ENCODE measurements at regions not wholly inside any gene's neighbourhood (a gene's known extent, or its start where the extent isn't known, plus 50 kb on each side); places are given as distances from the start of the nearest gene placed in this dataset.

DNA sequence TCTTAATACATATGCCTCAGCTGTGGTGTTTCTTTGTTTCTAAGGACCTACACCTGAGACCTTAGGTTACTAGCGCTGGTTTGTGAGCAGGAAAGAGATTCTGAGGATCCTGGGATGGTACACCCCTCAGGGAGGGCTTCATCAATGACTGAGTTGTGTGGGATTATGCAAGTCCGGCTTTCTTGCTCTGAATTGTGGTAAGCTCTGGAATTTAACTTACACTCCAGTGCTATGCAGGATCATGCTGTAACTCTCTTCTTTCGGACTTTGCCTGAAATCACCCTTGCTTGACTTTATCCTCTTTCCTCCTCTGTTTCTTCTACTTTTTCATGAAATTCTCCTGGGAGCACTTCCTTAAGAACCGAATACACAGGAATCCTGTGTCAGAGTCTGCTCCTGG, 431.5 kb upstream of the BOD1L1 start:
- no peak for DNase-seq

DNA sequence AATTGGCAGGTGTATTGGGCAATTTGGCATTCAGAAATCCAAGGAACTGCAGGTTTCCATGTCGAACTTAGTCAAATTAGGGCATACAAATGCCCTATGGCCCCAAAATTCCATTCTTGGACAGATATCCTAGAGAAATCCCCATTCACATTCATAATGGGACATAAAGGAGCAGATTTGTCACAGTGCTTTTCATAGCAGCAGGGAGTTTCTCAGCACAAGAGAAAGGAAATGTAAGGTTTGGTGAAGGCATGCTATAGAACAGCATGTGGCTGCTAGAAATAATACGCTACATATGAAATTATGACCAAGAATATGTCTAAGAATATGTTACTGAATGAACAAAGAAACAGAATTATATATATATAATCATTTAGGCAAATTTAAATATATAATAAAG, 437.5 kb upstream of the BOD1L1 start:
- no peak for DNase-seq

DNA sequence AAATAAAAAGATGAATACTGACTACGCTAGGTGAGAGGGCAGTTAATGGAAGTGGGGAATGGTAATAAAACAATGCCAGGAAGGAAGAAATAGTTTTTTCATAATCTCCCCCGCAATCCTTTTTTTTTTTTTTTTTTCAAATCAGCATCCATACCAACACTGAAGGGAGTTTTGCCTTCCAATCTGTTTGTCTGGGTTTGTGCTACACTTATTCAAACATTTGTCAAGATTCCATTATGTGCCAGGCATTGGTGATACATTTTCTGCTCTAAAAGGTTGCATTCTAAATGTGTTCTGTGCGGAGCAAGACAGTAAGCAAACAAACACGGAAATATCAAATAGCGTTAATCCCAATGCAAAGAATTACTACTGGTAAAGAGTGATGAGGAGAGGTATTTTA, 437.9 kb upstream of the BOD1L1 start:
- DNase-seq: no peak

DNA sequence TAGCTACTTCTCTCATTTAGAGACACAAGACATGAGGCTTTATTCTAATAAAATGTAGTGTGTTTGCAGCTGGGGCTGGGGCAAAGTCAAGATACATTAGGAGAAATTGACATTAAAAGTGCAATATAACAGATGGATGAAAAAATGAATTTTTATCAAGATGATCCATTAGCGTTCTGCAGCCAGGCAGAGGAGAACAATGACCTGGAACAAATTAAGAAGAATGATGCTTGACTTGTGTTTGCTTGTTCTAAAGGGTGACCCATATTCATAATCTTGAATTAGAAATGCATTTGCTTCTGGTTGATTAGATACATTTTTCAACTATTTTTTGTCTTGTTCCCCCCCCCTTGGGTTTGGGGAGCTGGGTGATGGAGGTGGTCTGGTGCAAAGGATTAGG, 439.5 kb upstream of the BOD1L1 start:
- DNase-seq: no peak

DNA sequence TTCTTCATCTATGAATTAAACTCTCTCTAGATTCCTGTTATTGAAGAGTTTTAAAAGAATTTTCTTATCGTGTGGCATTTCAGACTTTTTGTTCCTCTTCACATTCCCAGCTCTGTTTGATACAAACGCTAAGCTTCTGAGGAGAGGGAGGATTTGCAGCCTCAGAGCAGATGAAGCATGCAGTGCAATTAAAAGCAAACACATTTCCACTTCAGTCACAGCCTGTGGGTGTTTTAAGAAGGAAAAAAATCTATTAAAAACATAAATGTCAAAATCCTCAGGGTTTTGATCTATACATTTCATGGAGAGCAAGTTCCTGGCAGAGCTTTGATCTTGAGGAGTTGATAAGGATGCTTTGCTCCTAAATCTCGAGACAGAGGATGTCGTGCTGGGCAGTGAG, 442.4 kb upstream of the BOD1L1 start:
- no peak for DNase-seq

DNA sequence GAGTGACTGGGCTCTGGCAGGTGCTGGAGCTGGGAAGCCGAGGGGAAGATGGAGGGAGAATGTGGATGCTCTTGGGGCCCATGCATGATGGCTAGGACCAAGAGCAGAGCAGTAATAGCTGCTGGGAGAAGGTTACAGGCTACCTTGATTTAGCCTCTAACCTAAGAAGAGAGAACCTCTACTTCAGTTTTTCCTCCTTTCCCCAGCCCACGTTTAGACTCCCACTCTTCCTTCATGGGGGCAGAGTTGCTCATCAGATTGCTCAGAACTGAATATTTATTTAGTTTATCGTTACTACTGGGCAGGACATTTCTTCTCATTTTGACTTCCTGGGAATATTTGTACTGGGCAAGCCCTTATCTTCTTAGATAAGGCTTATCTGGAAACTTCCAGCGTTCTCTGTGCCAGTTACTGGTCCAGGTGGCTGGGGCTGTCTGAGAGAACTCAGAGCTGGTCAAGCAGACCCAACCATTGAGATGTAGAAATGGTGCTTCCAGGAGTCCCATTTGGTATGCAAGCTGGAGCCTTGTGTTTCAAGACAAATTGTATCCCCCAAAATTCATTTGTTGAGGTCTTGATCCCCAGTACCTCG, 442.9 kb upstream of the BOD1L1 start:
- DNase-seq: no peak

DNA sequence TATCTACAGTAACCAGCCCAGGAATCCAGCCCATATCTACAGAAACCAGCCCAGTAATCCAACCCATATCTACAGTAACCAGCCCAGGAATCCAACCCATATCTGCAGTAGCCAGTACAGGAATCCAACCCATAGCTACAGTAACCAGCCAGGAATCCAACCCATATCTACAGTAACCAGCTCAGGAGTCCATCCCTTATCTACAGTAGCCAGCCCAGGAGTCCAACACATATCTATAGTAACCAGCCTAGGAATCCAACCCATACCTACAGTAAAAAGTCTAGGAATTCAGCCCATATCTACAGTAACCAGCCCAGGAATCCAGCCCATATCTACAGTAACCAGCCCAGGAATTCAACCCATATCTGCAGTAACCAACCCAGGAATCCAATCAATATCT, 445.0 kb upstream of the BOD1L1 start:
- no peak for DNase-seq

DNA sequence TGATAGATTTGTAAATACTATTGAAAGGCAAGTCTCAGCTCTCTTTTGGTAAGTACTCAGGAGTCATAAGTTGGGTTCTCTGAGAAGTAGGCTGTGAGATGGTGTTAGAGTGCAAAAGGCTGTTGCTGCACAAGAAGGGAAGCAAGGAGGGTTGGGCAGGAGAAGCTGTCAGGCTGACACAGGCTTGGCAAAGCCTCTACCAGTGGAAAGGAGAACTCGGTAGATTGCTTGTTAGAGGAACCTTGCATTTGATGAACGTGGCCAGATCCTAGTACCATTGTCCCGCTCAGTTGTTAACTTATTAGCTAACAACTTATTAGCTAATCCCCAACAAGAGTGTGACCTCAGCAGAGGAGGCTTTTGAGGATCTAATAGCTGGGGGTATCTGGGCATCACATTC, 449.3 kb upstream of the BOD1L1 start:
- no peak for DNase-seq

DNA sequence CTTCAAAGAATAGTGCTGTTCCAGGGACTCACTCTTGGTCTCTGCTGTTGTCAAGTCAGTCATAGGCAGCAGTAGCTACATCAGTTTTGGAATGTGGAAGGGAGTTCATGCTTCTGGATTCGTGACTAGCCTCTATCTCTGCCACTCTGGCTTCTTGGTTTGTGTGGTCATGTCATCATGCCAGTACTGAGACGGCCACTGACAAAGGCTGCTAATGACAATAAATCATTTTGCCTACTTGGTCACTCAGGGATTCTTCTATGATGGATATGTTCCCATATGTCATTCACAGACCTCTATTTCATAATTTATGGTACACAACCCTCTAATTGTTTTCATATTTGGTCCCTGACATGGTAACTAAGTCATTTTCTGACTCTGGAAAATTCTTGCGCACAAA, 450.8 kb upstream of the BOD1L1 start:
- DNase-seq: no peak

DNA sequence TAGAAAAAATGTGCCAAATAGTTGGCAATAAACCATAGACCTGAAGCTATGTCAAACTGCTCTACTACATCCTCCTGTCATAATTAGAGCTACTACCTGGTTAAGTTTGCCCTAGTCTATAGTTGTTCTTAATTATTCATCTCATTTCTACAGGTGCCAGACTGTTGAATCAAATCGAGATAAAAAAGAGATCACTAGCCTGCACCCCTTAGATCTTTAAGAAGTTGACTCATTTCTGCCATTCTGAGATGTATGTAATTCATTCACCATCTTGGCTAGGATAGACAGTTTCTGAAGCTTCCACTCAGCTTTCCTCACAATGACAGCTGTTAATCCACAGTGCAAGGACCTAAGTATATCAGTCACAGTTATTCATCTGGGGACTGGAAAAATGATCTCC, 452.1 kb upstream of the BOD1L1 start:
- no peak for DNase-seq

DNA sequence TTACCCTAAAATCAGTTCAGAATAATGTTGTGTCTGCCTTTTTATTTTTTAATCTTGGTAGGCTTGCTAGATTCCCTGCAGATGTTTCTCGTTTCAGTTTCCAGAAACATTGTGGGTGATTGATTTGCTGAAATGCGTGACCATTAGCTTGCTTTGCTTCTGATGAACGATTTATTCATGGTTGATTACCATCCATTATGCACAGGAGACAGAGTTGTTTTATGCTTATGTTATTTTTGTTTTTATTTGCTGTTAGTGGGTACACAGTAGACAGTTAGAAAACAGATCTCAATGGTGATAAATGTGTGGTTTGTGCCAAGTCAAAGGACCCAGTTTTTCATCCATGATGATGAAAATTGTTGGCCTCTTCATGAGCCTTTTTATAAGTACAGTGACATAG, 455.6 kb upstream of the BOD1L1 start:
- no peak for DNase-seq

DNA sequence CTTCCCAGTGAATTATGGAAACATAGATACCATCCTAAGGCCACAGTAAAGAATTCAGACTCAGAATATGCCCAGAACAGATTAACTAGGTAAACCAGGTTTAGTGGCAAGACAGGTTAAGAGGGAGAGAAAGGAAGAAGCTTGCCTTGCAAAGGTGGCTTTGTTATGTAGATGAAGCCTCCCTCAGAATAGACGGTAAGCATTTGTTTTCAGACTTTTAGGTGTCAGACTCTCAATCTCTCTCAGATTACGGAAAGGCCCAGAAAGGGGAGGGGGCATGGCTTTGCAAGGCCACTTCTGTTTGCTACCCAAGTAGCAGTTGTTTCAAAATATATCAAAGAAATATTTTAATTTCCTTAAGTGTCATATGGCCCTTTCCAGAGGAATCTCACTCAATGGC, 457.1 kb upstream of the BOD1L1 start:
- DNase-seq: no peak

DNA sequence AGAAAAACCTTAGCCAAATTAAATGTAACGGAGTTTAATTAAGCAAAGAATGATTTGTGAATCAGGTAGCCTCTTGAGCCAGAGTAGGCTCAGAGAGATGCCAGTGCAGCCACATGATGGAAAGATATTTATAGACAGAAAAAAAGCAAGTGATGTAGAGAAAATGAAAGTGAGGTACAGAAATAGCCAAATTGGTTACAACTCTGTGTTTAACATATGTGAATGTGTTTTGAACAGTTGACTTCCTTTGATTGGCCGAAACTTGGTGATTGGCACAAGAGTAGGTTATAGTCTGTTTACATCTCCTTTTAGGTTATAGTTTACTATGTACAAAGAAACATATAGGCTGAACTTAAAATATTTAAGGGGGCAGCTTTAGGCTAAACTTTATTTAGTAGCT, 459.9 kb upstream of the BOD1L1 start:
- DNase-seq: no peak

DNA sequence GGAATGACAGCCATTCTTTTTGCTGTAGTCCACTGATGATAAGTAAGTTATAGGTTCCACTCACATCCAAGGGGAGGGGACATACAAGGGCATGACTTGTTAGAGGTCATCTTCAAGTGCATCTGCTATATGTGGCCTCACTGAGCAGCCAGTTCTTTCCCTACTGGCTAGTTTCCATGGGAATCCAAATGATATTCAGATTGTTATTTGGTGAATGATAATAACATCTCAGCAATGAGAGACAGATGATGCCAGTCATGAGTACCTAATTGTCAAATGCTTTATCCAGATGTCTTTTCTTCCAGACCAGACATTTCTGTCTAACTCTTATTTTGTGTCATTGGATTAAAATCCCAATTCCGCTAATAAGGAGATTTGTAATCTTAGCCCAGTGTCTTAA, 460.4 kb upstream of the BOD1L1 start:
- no peak for DNase-seq

DNA sequence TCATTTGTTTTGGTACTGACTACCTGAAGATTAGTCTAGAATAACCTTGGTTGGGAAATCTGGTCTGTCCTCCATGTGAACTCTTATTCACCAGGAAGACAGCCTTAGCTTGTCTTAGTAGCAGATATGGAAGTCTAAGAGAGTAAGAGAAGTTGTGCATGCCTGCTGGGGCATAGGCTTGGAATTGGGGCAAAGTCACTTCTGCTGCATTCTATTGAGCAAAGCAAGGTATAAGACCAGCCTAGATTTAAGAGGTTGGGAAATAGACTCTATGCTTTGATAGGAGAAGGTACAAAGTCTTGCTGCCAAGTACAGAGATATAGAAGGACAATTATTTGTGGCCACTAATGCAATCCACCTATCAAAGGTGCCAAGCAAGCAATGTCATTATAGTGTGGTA, 464.0 kb upstream of the BOD1L1 start:
- no peak for DNase-seq

DNA sequence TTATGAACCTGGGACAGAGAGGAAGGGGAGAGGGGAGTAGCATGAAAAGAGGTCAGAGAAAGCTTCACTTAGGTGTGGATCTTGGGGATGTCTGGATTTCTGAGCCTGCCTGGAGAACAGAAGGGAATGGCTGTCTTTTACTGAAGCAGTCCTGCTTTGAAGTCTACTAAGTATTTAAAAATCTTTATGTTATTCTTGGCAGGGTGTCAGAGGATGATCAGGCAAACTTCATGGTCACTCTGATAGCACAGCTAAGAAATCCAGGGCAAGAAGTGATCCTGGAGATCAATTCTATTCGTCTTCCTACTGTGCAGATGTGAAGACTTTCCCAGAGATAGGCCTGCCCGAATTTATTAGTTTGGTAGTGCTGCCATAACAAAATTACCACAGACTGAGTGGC, 464.4 kb upstream of the BOD1L1 start:
- no peak for DNase-seq

DNA sequence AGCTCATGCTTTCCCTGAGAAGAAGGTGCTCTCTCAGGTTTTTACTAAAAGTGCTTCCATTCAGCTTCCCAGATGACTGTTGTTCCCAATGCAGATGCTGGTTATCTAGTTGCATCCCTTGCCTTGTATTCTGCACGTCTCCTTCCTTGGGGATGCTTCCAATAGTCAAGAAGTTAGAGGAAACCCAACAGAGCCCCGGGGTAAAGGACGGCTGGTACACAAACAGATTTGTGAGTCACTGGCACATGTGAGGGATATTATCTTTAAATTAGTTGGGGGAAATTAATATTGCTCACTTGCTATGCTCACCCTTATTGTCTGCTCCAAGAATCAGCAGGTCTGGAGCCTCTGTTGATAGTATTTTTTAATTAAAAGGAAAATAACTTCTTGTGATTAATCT, 465.2 kb upstream of the BOD1L1 start:
- DNase-seq: no peak

DNA sequence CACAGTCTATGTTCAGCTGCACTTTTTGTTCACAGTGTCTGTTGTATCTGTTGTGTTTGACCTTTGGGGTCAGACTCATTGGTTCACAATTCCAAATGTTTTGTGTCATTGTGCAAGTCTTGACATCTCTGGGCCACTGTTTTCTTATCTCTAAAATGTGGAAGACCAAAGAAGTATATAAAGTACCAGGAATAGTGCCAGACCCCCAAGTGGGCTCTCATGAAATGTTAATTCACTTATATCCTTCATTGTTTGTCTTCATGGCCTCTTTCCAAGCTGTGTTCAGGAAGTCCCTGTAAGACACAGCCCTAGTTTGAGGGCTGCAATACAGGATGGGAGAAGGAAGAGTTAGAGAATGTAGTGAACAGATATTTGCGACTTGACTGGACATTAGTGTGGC, 468.3 kb upstream of the BOD1L1 start:
- DNase-seq: no peak

DNA sequence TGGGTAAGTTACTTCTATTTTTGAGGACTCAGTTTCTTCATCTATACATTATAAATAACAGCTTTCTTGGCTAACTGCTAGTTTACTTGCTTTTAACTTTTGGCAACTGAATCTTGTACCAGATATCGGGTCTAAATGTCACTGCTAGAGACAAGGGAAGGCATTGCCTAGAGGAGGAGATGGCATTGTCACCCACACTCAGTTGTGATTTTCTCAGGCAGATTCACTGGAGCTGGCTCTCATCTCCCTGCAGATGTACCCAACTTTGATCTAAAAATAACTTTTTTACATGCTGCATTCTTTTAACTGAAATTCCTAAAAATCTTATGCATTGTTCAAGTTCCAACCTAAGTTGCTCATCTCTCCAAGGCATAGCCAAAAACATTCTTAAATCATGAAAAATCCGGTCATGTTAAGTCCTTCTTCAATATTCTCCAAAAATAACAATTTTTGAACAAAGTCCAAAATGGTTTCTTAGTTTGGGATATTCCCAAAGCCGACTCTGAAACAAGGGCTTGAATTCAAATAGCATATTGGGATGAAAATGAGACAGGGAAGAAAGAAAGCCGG, 469.0 kb upstream of the BOD1L1 start:
- no peak for DNase-seq

DNA sequence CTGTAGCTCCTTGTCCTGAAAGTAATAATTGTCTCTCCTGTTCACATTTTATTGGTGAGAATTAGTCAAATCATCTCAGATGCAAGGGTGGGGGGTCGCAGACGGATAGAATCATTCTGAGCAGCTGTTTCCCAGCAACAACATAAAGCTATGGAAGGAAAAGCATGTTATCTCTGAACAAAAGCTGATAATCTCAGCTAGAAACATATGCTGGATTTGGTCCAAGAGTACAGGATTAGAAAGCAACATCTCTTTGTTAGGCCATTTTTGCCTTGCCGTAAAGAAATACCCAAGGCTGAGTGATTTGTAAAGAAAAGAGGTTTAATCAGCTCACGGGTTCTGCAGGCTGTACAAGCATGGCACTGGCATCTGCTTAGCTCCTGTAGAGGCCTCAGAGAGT, 472.8 kb upstream of the BOD1L1 start:
- no peak for DNase-seq

DNA sequence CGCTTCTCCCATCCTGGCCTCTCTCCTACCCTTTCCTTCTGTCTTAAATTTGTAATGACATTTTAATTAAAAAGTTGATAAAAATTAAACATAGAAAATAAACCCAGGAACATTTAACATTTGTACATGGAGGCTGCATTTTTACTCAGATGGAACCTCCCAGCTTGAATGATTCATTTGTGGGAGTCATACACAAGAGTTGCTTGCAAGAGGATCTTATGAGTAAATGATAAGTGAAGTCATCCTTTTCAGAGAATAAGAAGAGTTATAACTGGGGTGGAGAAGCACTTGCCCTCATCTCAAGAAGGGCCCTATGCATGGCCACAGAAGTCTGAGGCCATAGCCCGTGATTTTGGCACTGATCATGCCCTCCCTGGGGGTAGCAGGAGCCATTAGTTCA, 482.9 kb upstream of the BOD1L1 start:
- DNase-seq: no peak

DNA sequence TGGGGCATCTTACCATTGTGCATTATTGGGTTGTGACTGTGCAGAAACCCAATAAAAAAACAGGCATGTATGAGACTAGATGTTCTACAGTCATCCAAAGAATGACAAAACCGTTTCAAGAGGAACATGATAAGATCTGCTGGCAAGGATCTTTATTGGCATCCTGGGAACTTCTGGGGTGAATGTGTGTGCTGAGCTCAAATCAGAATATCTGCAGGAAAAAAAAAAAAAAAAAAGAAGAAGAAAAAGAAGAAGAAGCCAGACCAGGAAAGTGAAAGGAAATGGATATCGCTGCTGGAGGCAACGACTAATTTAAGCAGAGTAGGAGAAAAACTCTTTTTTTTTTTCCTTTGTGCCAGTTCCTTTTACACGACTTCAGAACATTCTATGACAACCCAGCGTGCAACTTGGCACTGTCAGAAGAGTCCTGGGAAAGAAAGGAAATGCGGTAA, 484.2 kb upstream of the BOD1L1 start:
- no peak for DNase-seq

DNA sequence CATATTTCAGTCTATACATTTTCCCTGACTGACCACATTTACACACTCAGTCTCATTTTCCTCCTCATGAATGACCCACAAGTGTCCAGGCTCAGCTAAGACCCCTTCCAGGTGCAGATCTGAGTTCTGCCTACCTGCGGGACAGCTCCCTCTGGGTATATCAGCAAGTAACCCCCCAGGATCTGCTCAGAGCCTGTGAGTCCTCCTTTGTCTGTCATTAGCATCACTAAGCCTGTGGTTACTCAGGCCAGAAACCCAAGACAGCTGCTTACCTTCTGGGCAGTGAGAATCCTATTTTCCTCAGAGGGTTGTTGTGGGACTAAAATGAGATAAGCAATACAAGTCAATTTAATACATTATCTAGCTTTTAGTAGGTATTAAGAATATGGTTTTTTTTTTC, 487.6 kb upstream of the BOD1L1 start:
- no peak for DNase-seq

DNA sequence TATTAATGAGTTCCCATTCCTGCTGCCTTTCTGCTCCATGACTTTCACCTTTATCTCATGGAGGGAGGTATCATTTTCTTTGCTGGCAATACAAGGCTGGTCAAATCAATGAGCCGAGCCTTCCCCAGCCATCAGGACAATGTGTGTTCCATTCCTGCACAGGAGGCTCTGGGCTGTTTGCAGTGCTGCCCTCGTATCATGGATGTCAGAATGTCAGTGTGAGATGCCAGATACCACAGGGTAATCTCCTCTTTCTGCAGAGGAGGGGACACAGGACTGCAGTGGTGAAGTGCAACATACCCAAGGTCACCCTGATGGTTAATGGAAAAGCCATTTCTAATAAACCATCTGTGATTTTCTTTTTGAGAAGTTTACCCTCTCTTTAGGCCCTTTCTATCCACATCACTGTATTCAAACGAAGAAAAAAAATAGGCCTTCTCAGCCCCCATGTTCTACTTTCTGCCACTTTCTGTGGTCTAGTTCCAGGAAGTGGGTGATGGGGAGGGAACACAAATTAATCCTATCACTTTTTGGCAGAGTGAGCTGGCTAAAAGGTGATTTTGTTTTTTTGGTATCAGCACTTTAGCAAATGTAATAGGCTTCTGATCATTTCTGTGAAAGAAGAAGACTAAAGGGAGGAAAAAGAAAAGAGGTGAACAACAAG, 490.2 kb upstream of the BOD1L1 start:
- DNase-seq: no peak

DNA sequence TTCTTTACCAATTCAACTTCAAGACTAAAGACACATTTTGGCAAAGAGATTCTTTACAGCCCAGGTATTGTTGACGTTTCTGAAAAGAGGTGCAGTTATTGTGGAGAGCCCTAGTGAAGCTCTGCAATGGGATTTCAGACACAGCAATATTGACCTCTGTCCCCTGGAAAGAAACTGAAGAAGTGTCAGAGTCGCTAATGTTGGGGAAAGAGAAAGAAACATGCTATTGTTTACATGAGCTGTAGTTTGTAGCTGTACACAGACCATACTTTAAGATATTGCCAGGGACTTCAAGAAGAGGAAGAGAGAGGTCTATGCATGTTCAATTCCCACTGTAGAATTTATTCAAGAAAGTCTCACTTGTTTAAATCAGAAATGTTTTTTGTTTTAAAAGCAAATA, 497.3 kb upstream of the BOD1L1 start:
- DNase-seq: no peak

All from SIG-M5 (cell line).